22Rv1 (cell line): ENCODE measurements at regions not wholly inside any gene's neighbourhood (a gene's known extent, or its start where the extent isn't known, plus 50 kb on each side); places are given as distances from the start of the nearest gene placed in this dataset.

Experiments
- ZFX ChIP-seq: fragments of 450-650 bp; IDR thresholded peaks from 2 replicates; pipeline ENCODE4 v1.6.1; 2017; ENCODE audit warnings: antibody characterized with exemption, borderline replicate concordance
- TF ChIP-seq, protein P1 (sequence below): fragments of 450-650 bp; IDR thresholded peaks from 2 replicates; pipeline ENCODE4 v1.5.1; 2017; ENCODE audit warnings: mild to moderate bottlenecking

- TF ChIP-seq, protein P1, sequence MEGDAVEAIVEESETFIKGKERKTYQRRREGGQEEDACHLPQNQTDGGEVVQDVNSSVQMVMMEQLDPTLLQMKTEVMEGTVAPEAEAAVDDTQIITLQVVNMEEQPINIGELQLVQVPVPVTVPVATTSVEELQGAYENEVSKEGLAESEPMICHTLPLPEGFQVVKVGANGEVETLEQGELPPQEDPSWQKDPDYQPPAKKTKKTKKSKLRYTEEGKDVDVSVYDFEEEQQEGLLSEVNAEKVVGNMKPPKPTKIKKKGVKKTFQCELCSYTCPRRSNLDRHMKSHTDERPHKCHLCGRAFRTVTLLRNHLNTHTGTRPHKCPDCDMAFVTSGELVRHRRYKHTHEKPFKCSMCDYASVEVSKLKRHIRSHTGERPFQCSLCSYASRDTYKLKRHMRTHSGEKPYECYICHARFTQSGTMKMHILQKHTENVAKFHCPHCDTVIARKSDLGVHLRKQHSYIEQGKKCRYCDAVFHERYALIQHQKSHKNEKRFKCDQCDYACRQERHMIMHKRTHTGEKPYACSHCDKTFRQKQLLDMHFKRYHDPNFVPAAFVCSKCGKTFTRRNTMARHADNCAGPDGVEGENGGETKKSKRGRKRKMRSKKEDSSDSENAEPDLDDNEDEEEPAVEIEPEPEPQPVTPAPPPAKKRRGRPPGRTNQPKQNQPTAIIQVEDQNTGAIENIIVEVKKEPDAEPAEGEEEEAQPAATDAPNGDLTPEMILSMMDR: no peak
- no peak for TF ChIP-seq ZFX
Observed at GRCh38 chr5:88474574-88474973, 205.9 kb upstream of the TMEM161B start.
